Astrocyte of the cerebellum (primary cell): ENCODE measurements at regions not wholly inside any gene's neighbourhood (a gene's known extent, or its start where the extent isn't known, plus 50 kb on each side); places are given as distances from the start of the nearest gene placed in this dataset.
A peak's percentile ranks its signal among the peaks of the same experiment; 100 is the strongest.
"Not testable (repeated sequence)": the region's sequence is repeated elsewhere in the genome, so short reads cannot be mapped to it uniquely, and the experiment has no call there.

Source experiments
- DNase-seq: peaks from one replicate; pipeline ENCODE4 v3.0.0-alpha.2; 2011; ENCODE audit warnings: low read depth
- H3K4me3 ChIP-seq: 2 replicates; pipeline ENCODE4 v1.5.1; 2011; ENCODE audit warnings: mild to moderate bottlenecking, low read depth, low read length, moderate library complexity
- in situ Hi-C: cut with HindIII; loops from 2 replicates; pipeline ENCODE4 v1.10.0; 2017; ENCODE audit warnings: low sequenced_read_pairs
- TF ChIP-seq, protein P1 (sequence below): IDR thresholded peaks from 2 replicates; pipeline ENCODE4 v1.5.1; 2012; ENCODE audit warnings: low read length, low read depth, moderate library complexity, mild to moderate bottlenecking; ENCODE audit errors: missing control alignments

DNA sequence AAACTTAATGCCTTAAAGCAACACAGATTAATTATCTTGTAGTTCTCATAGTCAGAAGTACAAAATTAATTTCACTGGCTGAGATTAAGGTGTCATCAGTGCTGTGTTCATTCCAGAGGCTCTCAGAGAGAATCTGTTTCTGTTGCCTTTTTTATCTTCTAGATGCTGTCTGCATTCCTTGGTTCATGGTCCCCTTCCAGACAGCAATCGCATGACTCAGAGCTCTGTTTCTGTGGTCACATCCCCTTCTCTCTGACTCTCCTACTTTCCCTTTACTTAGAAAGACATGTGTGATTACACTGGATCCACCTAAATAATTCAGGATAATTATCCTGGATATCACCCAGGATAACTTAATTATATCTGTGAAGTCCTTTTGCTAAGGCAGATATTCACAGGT, 148.6 kb downstream of the MAIP1 start:
- no peak overlapping the region for H3K4me3 ChIP-seq
- TF ChIP-seq, protein P1, sequence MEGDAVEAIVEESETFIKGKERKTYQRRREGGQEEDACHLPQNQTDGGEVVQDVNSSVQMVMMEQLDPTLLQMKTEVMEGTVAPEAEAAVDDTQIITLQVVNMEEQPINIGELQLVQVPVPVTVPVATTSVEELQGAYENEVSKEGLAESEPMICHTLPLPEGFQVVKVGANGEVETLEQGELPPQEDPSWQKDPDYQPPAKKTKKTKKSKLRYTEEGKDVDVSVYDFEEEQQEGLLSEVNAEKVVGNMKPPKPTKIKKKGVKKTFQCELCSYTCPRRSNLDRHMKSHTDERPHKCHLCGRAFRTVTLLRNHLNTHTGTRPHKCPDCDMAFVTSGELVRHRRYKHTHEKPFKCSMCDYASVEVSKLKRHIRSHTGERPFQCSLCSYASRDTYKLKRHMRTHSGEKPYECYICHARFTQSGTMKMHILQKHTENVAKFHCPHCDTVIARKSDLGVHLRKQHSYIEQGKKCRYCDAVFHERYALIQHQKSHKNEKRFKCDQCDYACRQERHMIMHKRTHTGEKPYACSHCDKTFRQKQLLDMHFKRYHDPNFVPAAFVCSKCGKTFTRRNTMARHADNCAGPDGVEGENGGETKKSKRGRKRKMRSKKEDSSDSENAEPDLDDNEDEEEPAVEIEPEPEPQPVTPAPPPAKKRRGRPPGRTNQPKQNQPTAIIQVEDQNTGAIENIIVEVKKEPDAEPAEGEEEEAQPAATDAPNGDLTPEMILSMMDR, result no peak
- in situ Hi-C loops, result no loop called here
- DNase-seq, result peak; percentile 12

DNA sequence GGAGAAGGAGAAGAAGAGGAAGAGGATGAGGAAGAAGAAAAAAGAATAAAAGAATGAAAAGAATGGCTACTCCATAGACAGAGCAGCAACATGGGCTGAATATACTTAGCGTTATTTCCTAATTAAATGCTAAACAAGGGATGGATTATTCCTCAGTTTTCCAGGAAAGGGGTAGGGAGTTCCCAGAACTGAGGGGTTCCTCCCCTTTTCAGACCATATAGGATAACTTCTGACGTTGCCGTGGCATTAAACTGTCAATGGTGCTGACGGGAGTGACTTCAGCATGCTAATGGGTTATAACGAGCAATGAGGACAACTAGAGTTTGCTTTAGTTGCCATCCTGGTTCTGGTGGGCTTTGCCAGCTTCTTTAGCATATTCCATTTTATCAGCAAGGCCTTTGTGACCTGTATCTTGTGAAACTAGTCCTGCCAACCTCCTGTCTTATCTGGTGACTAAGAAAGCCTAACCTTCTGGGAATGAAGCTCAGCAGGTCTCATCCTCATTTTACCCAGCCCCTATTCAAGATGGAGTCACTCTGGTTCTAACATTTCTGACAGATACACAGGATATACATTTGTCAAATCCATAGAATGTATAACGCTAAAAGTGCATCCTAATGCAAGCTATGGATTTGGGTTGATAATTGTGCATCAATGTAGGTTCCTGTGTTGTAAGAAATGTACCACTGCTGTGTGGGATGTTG, 152.3 kb downstream of the MAIP1 start:
- in situ Hi-C loops, result no loop called here
- no peak for DNase-seq
- H3K4me3 ChIP-seq, result no peak overlapping the region
- TF ChIP-seq, protein P1, result no peak

- DNase-seq, result no peak
- TF ChIP-seq, protein P1, result no peak
- no peak overlapping the region for H3K4me3 ChIP-seq
- in situ Hi-C loops, result no loop called here
Observed at GRCh38 chr2:200109421-200109820, 154.0 kb downstream of the MAIP1 start.

GRCh38 chr2:200110381-200110780, 155.0 kb downstream of the MAIP1 start:
- DNase-seq, result no peak
- H3K4me3 ChIP-seq, result no peak overlapping the region
- in situ Hi-C loops, result no loop called here
- TF ChIP-seq, protein P1, result no peak

GRCh38 chr2:200113016-200113799, 157.8 kb downstream of the MAIP1 start:
- H3K4me3 ChIP-seq, in situ Hi-C loops, DNase-seq: not testable (repeated sequence)

DNA sequence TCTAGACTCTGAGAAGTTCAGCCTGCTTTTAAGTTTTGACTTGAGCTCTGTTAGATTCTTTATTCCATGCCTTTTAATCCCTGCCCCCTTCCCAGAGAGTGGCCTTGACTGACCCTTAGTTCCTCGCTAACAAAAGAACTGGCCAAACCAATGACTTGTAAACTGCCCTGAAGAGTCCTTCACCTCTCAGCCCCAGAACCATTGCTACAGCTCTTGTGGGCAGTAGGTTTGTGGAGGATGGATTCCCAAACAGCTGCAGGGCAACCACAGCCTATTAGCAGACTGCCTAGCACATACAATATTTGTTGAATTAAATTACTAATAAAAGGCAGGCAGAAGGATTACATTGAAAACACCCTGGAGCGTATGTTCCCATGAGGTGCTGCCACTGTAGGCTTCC, 163.9 kb downstream of the MAIP1 start:
- in situ Hi-C loops, result no loop called here
- no peak for DNase-seq

GRCh38 chr2:200121931-200122330, 166.5 kb downstream of the MAIP1 start:
- DNase-seq, result no peak
- in situ Hi-C loops, result no loop called here
- H3K4me3 ChIP-seq, result no peak overlapping the region
- TF ChIP-seq, protein P1, result no peak

More for the DNA sequence above, 163.9 kb downstream of the MAIP1 start:
- H3K4me3 ChIP-seq, result no peak overlapping the region
- TF ChIP-seq, protein P1, result no peak
